ENCODE measurements at regions not wholly inside any gene's neighbourhood (a gene's known extent, or its start where the extent isn't known, plus 50 kb on each side); places are given as distances from the start of the nearest gene placed in this dataset.

DNA sequence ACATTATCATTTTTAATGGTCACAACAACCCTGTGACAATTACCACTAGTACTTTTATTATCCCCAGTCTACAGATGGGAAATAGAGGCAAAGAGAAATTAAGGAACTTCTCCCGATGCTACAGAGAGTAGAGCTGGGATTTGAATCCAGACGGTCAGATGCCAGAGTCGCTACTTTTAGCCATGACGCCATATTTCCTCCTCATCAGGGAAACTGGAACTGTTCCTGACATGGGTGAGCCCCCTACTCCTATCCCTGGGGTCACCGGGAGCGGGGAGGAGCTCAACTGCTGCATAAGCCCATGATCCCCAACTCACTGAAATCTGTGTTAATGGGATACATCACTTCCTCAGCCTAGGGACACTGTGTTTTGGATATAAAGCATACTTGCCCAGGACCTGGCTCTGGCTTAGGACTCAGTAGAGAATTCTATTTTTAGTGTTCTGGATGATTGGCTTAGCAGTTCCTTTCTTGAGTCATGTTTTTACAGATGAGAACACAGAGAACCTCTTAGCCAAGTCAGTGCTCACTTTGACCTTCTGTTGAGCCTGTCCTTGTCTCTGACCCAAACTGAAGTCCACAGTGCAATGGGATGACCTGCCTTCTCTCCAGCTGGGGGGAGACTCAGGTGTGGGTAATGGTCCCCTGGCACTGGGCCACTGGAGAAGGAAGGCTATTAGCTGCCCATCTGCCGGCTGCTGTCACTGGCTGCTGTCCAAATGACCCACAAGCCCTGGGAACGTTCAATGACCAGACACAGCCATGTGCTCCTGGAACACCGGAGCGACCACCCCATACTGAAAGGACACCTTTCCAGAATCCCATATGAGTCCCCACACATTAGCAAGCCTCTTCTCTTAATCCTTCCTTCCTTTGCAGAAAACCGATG lies 90.8 kb upstream of the SHISA3 start:
- 83 to 91% methylated on average over 11 of the region's 11 CpGs for WGBS, 2 donors
- TF ChIP-seq, protein P1, sequence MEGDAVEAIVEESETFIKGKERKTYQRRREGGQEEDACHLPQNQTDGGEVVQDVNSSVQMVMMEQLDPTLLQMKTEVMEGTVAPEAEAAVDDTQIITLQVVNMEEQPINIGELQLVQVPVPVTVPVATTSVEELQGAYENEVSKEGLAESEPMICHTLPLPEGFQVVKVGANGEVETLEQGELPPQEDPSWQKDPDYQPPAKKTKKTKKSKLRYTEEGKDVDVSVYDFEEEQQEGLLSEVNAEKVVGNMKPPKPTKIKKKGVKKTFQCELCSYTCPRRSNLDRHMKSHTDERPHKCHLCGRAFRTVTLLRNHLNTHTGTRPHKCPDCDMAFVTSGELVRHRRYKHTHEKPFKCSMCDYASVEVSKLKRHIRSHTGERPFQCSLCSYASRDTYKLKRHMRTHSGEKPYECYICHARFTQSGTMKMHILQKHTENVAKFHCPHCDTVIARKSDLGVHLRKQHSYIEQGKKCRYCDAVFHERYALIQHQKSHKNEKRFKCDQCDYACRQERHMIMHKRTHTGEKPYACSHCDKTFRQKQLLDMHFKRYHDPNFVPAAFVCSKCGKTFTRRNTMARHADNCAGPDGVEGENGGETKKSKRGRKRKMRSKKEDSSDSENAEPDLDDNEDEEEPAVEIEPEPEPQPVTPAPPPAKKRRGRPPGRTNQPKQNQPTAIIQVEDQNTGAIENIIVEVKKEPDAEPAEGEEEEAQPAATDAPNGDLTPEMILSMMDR (IDR thresholded peaks at IDR 0.05; ENCODE audit: control extremely low read depth, extremely low read depth), result no peak
- H3K36me3 ChIP-seq (ENCODE audit: control insufficient read depth in 4 of 4, insufficient read depth in 4 of 4, low read length in 4 of 4), result no peaks in the 10 kb centered on the region
- H3K27me3 ChIP-seq (ENCODE audit: control insufficient read depth in 3 of 3, insufficient read depth in 3 of 3, low read length in 2 of 3), result no peaks in the 10 kb centered on the region
- DNase-seq (no peak), ATAC-seq (ENCODE audit: insufficient read depth, low FRiP score) (no peak)
- peaks cover 0 to 14% (median 0%) of the 10 kb centered on the region in 5 donors for H3K4me1 ChIP-seq (ENCODE audit: control insufficient read depth in 5 of 5, insufficient read depth in 5 of 5, low read length in 5 of 5)
- H3K9ac ChIP-seq (ENCODE audit: insufficient read depth in 1 of 2, low read length in 2 of 2), result no peak overlapping the region
- no peak overlapping the region for H3K4me3 ChIP-seq
- no peak overlapping the region for H3K27ac ChIP-seq (ENCODE audit: low read depth in 1 of 2, low read length in 1 of 2)
- H3K9me3 ChIP-seq (ENCODE audit: control insufficient read depth in 4 of 4, insufficient read depth in 3 of 4, low read length in 3 of 4), result no peaks in the 10 kb centered on the region

DNA sequence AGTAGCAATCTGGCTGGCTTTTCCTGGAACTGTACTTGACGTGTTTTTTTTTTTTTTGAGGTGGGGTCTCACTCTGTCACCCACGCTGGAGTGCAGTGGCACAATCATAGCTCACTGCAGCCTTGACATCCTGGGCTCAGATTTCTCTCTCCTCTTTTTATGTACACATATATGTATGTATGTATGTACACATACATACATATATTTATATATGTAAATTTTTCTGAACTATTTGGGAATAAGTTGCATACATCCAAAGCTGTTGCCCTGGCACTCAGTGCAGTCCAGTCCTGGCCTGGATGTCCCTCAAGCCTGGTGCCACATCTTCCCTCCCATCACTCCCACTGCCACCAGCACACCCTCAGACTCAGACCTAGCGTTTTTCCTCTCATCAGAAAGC lies 89.0 kb upstream of the SHISA3 start:
- Histone ChIP-seq H3K4me1 (ENCODE audit: control insufficient read depth in 5 of 5, insufficient read depth in 5 of 5, low read length in 5 of 5) (peaks cover 0 to 14% (median 0%) of the 10 kb centered on the region in 5 donors), H3K4me3 (no peak overlapping the region), H3K27me3 (ENCODE audit: control insufficient read depth in 3 of 3, insufficient read depth in 3 of 3, low read length in 2 of 3) (no peaks in the 10 kb centered on the region), H3K9me3 (ENCODE audit: control insufficient read depth in 4 of 4, insufficient read depth in 3 of 4, low read length in 3 of 4) (no peaks in the 10 kb centered on the region), H3K9ac (ENCODE audit: insufficient read depth in 1 of 2, low read length in 2 of 2) (no peak overlapping the region), H3K36me3 (ENCODE audit: control insufficient read depth in 4 of 4, insufficient read depth in 4 of 4, low read length in 4 of 4) (no peaks in the 10 kb centered on the region), H3K27ac (ENCODE audit: low read depth in 1 of 2, low read length in 1 of 2) (no peak overlapping the region)
- ATAC-seq (ENCODE audit: insufficient read depth, low FRiP score) (no peak), DNase-seq (no peak)
- TF ChIP-seq, protein P1 (IDR thresholded peaks at IDR 0.05; ENCODE audit: control extremely low read depth, extremely low read depth), result no peak
- WGBS, 2 donors, result 74 to 87% methylated on average over 3 of the region's 3 CpGs

DNA sequence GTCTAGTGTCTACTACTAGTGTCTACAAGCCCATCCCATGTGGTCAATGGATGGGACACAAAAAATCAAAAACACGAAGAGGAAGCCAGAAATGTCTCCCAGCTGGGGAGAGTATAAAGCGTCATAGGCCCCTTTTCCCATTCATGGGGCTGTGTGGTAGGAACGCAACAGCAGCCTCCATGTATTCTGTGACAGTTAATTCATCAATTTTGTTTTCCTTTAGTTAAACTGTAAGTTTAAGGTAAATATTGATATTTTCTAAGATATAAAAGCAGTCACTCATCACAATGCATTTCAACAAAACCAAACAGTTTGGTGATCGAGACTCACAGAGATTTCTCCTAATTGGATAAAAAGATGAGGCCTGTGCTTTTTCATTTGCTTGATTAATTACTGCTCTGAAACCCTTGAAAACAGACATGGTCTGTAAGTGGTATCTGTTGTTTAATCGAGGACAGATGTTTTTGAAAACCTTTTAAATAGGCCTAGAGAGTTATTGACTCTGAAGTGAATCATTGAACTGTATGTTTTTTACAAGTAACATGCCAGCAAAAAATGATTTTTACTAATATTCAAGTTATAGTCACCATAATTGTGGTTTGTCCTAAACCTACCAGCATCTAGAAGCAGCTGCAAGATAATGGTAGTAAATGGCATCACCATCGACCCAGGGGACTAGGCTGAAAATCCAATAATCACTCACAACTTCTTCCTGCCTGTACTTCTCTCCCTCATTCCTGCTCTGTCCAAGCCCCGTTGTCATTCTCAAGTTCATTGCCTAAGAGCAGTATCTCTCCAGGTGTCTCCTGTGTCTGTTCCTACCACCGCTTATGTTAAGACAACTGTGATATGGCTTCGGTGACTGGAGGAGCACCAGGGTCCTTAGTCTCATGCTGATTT lies 87.7 kb upstream of the SHISA3 start:
- peaks cover 0 to 8% (median 0%) of the 10 kb centered on the region in 4 donors for H3K9me3 ChIP-seq (ENCODE audit: control insufficient read depth in 4 of 4, insufficient read depth in 3 of 4, low read length in 3 of 4)
- WGBS, 2 donors, result 70 to 78% methylated on average over 9 of the region's 9 CpGs
- H3K27me3 ChIP-seq (ENCODE audit: control insufficient read depth in 3 of 3, insufficient read depth in 3 of 3, low read length in 2 of 3), result no peaks in the 10 kb centered on the region
- H3K4me3 ChIP-seq, result no peak overlapping the region
- H3K4me1 ChIP-seq (ENCODE audit: control insufficient read depth in 5 of 5, insufficient read depth in 5 of 5, low read length in 5 of 5), result peaks cover 0 to 14% (median 0%) of the 10 kb centered on the region in 5 donors
- peak; percentile 36 to 87 (median 80) for DNase-seq
- H3K36me3 ChIP-seq (ENCODE audit: control insufficient read depth in 4 of 4, insufficient read depth in 4 of 4, low read length in 4 of 4), result no peaks in the 10 kb centered on the region
- TF ChIP-seq, protein P1 (IDR thresholded peaks at IDR 0.05; ENCODE audit: control extremely low read depth, extremely low read depth), result no peak
- H3K9ac ChIP-seq (ENCODE audit: insufficient read depth in 1 of 2, low read length in 2 of 2), result no peak overlapping the region
- H3K27ac ChIP-seq (ENCODE audit: low read depth in 1 of 2, low read length in 1 of 2), result no peak overlapping the region
- no peak for ATAC-seq (ENCODE audit: insufficient read depth, low FRiP score)
